ENCODE measurements at regions not wholly inside any gene's neighbourhood (a gene's known extent, or its start where the extent isn't known, plus 50 kb on each side); places are given as distances from the start of the nearest gene placed in this dataset.

DNA sequence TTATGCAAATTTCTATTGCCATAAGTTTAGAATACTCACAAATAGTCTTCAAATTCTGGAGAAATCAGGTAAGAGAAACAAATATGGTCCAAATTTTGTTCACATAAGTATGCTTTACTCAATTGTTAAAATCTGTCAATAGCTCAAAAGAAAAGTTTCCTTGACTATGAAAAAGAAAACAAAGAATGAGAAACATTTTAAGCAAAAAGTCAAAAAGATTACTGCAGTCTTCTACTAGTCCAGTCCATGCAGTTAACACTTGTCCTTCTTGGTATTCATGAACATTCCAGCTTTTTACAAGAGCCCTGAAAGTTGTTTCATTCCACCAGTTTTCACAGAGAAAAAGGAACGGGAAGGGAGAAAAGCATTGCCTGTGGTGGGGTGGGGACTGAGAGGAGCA, 54.7 kb upstream of the ZXDA start:
- no peaks in the 10 kb centered on the region for H3K36me3 ChIP-seq (ENCODE audit: control insufficient read depth, insufficient read depth, low read length)
- H3K27ac ChIP-seq (ENCODE audit: insufficient read depth, low read length): no peak overlapping the region
- no peak overlapping the region for H3K9ac ChIP-seq (ENCODE audit: insufficient read depth, low read length)
- H4K20me1 ChIP-seq (ENCODE audit: control insufficient read depth, extremely low read depth, insufficient read depth, low read length): no peaks in the 10 kb centered on the region
- no peak overlapping the region for H3K4me2 ChIP-seq (ENCODE audit: extremely low read depth, insufficient read depth, low read length)
- TF ChIP-seq EZH2 (IDR thresholded peaks at IDR 0.05; ENCODE audit: low read length, missing control alignments): no peak
- TF ChIP-seq CTCF (conservative IDR thresholded peaks at IDR 0.05 in 1 of 2, IDR thresholded peaks at IDR 0.05 in 1 of 2; ENCODE audit: low read depth in 1 of 2, low read length in 2 of 2): no peak
- no peaks in the 10 kb centered on the region for H3K27me3 ChIP-seq (ENCODE audit: control insufficient read depth, insufficient read depth, low read length)
- no peak overlapping the region for H3K4me3 ChIP-seq (replicated peaks in 1 of 4; ENCODE audit: control extremely low read depth in 1 of 4, insufficient read depth in 1 of 4, low read depth in 3 of 4, low read length in 4 of 4)
- H3K9me3 ChIP-seq (ENCODE audit: control insufficient read depth, insufficient read depth, low read depth, low read length): no peaks in the 10 kb centered on the region
- no peak overlapping the region for H2AFZ ChIP-seq (ENCODE audit: low read length)
- DNase-seq (ENCODE audit: low read depth in 2 of 2): no peak
- no peaks in the 10 kb centered on the region for H3K4me1 ChIP-seq (ENCODE audit: control insufficient read depth, extremely low read depth, insufficient read depth, low read length)
- H3K79me2 ChIP-seq (ENCODE audit: control insufficient read depth, insufficient read depth, low read length): no peaks in the 10 kb centered on the region

Measured in fibroblast of lung (primary cell).